HG03135 (cell line): ENCODE measurements at regions not wholly inside any gene's neighbourhood (a gene's known extent, or its start where the extent isn't known, plus 50 kb on each side); places are given as distances from the start of the nearest gene placed in this dataset.

Source experiments
- ATAC-seq: cut with Tn5 transposase; IDR thresholded peaks from one replicate; pipeline ENCODE4 v1.9.1; 2021; ENCODE audit warnings: mild to moderate bottlenecking, moderate library complexity; ENCODE audit not compliant: unreplicated experiment

GRCh38 chr4:37741564-37741963 is 55.4 kb upstream of the RELL1 start:
- ATAC-seq, result no peak

- no peak for ATAC-seq
These were observed 54.4 kb upstream of the RELL1 start for GRCh38 chr4:37740546-37740945.

- ATAC-seq, result no peak
These were observed 51.3 kb upstream of the RELL1 start for GRCh38 chr4:37737466-37737865.
